ENCODE measurements at regions not wholly inside any gene's neighbourhood (a gene's known extent, or its start where the extent isn't known, plus 50 kb on each side); places are given as distances from the start of the nearest gene placed in this dataset.

DNA sequence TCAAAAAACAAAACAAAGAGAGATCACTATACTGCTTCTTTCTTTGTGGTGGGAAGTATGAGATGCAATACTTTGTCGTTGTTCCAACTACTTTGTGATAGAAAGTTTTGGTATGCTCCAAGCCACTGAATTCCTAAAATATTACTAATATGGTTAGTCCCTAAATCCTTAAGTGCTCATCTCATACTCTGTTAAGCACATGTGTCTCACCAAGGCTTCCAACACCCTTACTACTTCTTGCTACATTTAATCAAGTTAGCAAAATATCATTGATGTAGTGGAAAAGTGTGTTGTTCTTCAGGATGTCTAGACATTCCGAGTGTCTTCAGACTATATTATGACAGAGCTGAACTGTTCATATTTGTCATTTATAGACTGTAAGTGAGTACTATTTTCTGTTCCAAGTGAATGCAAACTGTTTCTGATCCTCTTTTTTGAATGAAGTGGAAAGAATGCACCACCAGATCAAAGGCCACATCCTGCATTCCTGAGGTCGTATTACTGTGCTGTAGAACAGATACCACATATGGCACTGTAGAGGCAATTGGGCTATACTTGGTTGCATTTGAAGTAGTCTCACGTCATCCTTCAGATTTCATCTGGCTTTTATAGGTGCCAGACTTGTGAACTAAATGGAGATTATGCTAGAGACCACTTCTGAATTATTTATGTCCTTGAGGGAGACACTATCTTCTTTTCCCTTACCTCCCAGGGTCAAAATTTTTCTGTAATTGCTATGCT is 298.4 kb upstream of the ZNF521 start:
- TF ChIP-seq, protein P1, sequence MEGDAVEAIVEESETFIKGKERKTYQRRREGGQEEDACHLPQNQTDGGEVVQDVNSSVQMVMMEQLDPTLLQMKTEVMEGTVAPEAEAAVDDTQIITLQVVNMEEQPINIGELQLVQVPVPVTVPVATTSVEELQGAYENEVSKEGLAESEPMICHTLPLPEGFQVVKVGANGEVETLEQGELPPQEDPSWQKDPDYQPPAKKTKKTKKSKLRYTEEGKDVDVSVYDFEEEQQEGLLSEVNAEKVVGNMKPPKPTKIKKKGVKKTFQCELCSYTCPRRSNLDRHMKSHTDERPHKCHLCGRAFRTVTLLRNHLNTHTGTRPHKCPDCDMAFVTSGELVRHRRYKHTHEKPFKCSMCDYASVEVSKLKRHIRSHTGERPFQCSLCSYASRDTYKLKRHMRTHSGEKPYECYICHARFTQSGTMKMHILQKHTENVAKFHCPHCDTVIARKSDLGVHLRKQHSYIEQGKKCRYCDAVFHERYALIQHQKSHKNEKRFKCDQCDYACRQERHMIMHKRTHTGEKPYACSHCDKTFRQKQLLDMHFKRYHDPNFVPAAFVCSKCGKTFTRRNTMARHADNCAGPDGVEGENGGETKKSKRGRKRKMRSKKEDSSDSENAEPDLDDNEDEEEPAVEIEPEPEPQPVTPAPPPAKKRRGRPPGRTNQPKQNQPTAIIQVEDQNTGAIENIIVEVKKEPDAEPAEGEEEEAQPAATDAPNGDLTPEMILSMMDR (IDR thresholded peaks at IDR 0.05; ENCODE audit: low read length), result no peak
- no peak for TF ChIP-seq EZH2 (IDR thresholded peaks at IDR 0.05; ENCODE audit: borderline replicate concordance, low read length)

Measured in OCI-LY1 (cell line).